Stimulated activated CD4-positive, alpha-beta T cell treated with anti-CD3 and anti-CD28 coated beads, Interleukin-12 subunit alpha, Interleukin-12 subunit beta, amount 100 ng/mL, for 4 hours (primary cell): ENCODE measurements at regions not wholly inside any gene's neighbourhood (a gene's known extent, or its start where the extent isn't known, plus 50 kb on each side); places are given as distances from the start of the nearest gene placed in this dataset.
"Not testable (repeated sequence)": the region's sequence is repeated elsewhere in the genome, so short reads cannot be mapped to it uniquely, and the experiment has no call there.

Experiments
- DNase-seq: peaks from one replicate; pipeline ENCODE4 v3.0.0-alpha.2; 2020

- no peak for DNase-seq
These were observed 737.7 kb downstream of the NLGN4X start for GRCh38 chrX:5490786-5491563.

GRCh38 chrX:5474282-5474681, 754.4 kb downstream of the NLGN4X start:
- DNase-seq: no peak

- no peak for DNase-seq
These were observed 770.3 kb downstream of the NLGN4X start for GRCh38 chrX:5458300-5458842.

GRCh38 chrX:5449323-5449722, 779.3 kb downstream of the NLGN4X start:
- no peak for DNase-seq

GRCh38 chrX:5431823-5432222, 796.8 kb downstream of the NLGN4X start:
- no peak for DNase-seq

- no peak for DNase-seq
These were observed 803.5 kb downstream of the NLGN4X start for GRCh38 chrX:5425119-5425518.

- no peak for DNase-seq
These were observed 811.3 kb downstream of the NLGN4X start for GRCh38 chrX:5417381-5417780.

GRCh38 chrX:5415738-5416137, 812.9 kb downstream of the NLGN4X start:
- no peak for DNase-seq

GRCh38 chrX:5409106-5409505, 819.6 kb downstream of the NLGN4X start:
- no peak for DNase-seq

- DNase-seq: no peak
These were observed 826.2 kb downstream of the NLGN4X start for GRCh38 chrX:5402461-5402860.

GRCh38 chrX:5399403-5399802, 829.3 kb downstream of the NLGN4X start:
- DNase-seq: no peak

GRCh38 chrX:5397409-5397808, 831.3 kb downstream of the NLGN4X start:
- DNase-seq: no peak

GRCh38 chrX:5390376-5390775, 838.3 kb downstream of the NLGN4X start:
- DNase-seq: no peak

GRCh38 chrX:5388087-5388486, 840.6 kb downstream of the NLGN4X start:
- no peak for DNase-seq

- no peak for DNase-seq
These were observed 848.2 kb downstream of the NLGN4X start for GRCh38 chrX:5380426-5380825.

- no peak for DNase-seq
These were observed 886.8 kb downstream of the NLGN4X start for GRCh38 chrX:5341902-5342301.

- DNase-seq: no peak
These were observed 891.5 kb downstream of the NLGN4X start for GRCh38 chrX:5337160-5337559.

GRCh38 chrX:5324546-5324945, 904.1 kb downstream of the NLGN4X start:
- no peak for DNase-seq

GRCh38 chrX:5314148-5314547, 914.5 kb downstream of the NLGN4X start:
- no peak for DNase-seq

GRCh38 chrX:5307416-5307815, 921.3 kb downstream of the NLGN4X start:
- DNase-seq: no peak

GRCh38 chrX:5306654-5307121, 922.0 kb downstream of the NLGN4X start:
- no peak for DNase-seq

- DNase-seq: no peak
These were observed 923.2 kb downstream of the NLGN4X start for GRCh38 chrX:5305452-5305851.

- no peak for DNase-seq
These were observed 933.7 kb downstream of the NLGN4X start for GRCh38 chrX:5295004-5295403.

GRCh38 chrX:5290635-5291034, 938.0 kb downstream of the NLGN4X start:
- no peak for DNase-seq

GRCh38 chrX:5289949-5290348, 938.7 kb downstream of the NLGN4X start:
- not testable (repeated sequence) for DNase-seq
